ENCODE measurements at regions not wholly inside any gene's neighbourhood (a gene's known extent, or its start where the extent isn't known, plus 50 kb on each side); places are given as distances from the start of the nearest gene placed in this dataset.
"Not testable (repeated sequence)": the region's sequence is repeated elsewhere in the genome, so short reads cannot be mapped to it uniquely, and the experiment has no call there.

DNA sequence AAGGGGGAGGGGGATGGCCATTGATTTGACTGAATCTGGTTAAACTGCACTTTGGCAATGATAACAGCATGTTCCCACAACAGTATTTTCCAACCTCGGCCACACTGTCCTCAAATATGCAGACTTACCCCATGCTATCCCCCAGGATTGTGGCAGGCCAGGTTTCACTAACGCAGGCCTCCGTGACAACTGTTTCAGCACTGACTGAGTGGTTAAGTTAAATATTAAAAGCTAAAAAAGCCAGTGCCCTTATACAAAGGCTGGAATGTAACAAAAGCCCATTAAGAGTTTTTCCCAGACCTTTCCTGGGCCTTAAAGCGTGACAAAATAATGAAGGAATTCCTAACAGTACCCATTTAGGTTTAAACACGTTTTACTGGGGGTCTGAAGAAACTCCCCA lies 202.9 kb downstream of the USP25 start:
- no peak for DNase-seq

DNA sequence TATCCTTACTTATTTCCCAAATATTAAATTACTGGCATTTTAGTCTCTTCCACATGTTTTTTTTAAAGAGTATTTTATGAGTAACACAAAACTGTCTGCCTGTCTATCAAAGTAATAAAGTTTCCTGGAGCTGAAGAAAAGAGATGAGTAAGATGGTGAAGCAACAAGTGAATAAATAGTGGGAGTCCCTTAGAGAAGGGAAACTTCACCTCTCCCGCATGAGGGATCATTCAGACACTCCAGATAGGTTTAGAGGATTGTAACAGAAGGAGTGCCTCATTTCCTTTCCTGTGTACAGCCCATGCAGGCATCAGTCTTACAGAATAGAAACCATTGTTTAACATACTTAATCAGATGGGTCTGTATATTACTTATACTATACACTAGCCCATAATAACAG lies 205.7 kb downstream of the USP25 start:
- DNase-seq, result no peak

DNA sequence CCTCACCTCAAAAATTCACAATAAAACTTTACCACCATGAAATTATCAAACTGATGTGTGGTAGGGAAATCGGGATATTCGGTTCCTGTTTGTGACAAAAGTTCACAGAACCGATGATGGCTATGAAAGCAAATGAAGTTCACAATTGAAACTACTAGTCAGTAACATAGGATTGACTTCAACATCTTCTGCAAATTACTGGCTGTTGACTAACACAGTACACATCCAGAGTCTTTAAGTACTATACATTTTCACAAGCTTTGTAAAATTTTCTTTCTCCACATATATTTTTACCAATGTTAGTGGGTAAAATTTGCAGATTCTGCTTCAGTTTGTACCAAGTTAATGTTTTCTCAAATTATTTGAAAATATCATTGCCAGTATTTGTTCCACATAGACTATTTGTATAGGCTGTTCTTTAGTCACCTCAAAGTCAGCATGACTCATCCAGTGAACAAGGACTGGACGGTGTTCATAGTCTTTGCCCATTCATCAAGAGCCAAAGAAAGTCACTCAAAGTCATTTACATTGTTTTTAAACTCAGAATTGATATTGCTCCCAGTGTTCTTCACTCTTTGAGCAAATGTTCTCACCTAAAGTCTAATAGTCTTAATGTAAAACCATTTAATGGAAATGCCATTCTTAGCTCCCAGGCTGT lies 213.4 kb downstream of the USP25 start:
- no peak for DNase-seq

DNA sequence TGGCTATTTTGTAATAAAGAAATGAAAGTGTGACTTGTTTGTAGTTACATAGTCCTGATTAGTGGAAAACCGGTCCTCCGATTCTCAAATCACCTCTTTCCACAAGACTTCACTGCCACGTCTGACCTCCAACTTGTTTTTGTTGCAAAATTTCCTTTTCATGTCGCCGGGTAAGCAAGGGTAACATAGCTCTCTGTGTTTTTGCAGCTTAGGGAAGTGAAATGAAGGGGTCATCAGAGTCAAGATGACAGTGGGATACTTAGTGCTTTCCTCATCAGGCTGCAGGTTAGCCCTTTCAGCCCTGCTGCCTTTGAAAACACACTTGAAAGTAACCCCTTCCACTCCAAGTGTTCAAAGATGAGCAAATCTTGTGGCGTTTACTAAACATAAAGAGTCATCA lies 217.9 kb downstream of the USP25 start:
- no peak for DNase-seq

DNA sequence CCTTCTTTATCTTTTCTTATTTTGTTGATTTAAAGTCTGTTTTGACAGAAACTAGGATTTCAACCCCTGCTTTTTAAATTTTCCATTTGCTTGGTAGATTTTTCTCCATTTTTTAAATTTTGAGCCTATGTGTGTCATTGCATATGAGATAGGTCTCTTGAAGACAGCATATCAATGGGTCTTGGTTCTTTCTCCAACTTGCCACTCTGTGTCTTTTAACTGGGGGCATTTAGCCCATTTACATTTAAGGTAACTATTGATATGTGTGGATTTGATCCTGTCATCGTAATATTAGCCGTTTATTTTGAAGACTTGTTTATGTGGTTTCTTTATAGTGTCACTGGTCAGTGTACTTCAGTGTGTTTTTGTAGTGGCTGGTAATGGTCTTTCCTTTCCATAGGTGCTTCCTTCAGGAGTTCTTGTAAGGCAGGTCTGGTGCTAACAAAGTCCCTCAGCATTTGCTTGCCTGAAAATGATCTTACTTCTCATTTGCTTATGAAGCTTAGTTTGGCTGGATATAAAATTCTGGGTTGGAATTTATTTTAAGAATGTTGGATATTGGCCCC lies 223.9 kb downstream of the USP25 start:
- DNase-seq, result no peak

DNA sequence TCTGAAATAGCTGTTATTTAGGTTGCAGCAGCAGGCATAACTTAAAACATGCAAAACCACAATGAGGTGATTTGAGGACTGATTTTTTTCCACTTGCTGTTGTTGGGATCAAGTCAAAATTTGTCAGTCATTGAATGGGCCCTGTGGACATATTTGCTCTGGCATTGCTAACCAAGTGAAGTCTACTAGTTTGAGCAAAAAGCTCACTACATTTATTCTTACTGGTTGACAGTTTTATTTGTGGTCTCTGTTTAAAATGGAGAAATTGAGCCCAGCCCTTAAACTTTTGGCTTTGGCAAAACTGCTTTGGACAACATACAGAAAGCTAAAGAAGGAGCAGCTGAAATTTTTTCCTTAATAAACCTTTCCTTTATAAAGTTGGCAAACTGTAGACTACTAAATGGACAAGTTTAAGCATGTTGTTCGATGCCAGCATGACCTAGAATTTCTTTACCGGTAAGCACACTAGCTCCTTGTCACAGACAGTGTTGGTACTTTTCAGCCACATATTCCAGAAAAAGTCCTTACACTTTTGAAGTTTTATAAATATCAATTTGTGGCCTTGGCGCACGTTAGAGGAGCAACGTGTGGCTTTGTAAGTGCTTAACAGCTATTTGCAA lies 234.6 kb downstream of the USP25 start:
- DNase-seq, result no peak

DNA sequence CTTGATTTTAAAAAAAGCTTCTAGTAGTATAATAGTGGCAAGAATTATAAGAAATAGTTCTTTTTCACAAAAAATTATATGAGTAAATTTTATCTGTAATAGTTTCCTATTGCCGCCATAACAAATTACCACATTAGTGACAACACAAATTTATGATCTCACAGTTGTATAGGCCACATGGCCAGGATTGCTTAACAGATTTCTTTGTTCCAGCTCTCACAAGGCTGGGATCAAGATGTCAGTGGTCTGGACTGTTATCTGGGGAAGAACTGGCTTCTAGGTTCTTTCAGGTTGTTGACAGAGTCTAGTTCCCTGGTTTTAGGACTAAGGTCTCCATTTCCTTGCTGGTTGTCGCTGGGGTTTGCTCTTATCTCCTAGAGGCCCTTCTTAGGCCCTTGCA lies 236.4 kb downstream of the USP25 start:
- no peak for DNase-seq

DNA sequence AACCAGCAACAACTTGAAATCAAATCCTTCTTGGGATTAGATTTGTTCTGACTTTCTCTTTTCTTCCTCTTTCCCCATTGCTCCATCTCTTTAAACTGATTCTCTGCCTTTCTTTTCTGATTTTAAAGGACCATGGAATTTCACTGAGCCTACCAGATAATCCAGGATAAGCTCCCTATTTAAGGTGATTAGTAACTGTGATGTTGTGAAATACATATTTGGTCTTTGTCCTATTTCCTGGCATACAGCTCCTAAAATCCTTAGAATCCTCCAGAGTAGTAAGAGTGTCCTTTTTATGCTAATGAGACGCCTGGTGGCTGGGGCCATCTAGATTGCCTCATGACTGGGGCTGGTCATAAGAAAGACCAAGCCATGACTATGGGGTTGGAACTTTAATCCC lies 236.9 kb downstream of the USP25 start:
- no peak for DNase-seq

DNA sequence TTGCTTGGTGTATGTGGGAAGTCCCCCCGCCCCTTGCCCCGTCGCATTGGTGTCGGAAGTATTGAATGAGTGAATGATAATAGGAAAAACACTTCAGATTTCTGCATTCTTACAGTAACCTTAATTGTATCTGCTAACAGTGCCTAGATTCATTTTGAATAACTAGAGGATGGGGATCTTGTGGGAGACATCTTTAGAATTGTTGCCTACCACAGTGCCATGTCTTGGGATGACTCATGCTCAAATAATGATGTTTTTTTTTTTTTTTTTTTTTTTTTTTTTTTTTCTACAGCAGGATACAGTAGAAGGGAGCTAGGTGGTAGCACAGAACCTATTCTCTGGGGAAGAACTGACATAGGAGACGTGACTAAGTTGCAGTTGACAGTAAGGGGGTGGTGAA lies 237.9 kb downstream of the USP25 start:
- DNase-seq, result no peak

DNA sequence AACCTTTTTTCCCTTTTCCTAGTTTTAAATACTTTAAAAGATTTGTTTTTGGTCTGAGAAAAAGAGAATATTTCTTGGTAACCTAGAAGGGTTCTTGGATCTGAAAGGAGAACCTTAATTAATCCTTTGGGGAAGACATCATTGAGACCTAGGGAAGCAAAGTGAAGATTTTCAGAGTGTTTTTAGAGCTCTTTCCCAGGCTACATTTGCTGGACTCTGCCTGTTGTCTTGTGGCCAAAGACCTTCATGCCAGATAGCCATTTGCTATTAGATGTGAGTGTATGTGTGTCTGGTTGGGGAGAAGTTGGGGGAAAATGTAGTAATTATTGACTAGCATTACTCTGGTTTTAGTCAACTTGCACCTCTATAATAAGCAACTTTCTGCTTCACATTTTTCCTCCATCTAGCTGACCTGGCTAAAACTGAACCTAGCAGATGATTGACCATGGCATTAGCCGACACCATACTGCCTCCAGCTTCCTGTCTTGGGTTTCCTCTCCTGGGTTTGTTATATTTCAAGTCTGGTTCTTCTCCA lies 239.1 kb downstream of the USP25 start:
- no peak for DNase-seq

DNA sequence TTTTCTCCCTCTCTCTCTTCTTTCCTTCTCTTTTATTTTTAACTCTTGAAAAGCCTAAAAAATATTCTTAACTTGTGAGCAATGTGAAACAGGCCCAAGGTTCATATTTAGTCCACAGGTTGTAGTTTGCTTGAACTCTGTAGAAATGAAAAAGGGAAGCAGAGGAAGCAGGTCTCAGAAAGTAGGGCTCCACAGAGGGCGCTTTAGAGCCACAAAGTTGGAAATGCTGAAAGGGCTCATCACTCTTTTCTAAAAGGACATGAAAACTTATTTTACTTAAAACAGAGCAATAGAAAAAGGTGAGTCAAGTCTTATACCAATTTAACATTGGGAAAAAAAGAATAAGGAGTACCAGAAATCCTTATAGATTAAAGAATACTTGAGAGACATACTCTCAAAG lies 247.0 kb downstream of the USP25 start:
- no peak for DNase-seq

DNA sequence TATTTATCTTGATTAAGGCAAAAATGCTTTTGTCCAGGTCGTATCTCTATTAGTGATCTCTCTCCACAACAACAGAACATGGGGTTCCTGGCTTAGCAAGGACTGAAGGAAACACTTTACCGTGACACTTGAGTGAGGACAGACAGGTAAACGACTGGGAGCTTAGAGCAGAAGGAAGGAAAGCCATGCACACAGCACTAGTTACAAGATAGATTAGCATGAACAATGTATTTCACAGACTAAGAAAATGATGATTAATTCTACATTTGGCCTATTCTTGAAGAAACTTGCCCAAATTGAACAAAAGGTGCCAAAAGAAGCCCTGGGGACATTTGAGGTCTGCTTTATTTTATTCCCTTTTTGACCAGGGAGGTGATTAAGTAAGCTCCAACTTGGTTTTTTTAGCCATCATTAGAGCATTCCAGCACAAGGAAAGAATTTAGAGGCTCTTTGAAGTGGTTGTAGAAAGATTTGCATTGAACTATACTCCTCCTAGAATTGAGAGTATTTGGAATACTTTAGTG lies 248.5 kb downstream of the USP25 start:
- no peak for DNase-seq

DNA sequence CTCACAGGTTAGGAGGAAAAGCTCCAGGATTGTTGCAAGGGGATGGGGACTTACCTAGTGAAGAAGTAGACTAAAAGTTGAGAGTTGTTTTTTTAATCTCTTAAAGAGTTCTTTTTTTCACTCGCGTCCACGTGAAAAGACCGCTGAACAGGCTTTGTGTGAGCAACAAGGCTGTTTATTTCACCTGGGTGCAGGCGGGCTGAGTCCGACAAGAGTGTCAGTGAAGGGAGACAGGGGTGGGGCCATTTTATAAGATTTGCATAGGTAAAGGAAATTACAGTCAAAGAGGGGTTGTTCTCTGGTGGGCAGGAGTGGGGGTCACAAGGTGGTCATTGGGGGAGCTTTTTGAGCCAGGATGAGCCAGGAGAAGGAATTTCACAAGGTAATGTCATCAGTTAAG lies 249.7 kb downstream of the USP25 start:
- DNase-seq, result not testable (repeated sequence)

DNA sequence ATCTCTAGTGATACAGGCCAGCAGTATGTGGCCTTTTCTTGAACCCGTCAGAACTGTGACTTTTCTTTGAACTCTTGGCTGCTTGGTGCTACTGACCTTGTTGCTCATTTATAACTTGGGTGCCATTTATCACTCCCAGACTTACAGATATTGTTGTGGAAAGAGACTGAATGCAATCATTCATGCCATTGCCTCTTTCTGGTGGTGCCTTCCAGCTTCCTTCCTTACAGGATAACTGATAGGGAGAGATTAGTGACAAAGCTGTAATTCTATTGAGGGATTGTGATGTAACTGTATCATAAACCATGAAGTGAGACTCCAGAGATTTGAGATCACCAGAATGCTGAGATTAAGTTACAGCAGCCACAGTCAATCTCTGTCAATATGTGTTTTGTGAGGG lies 256.5 kb downstream of the USP25 start:
- DNase-seq, result no peak

DNA sequence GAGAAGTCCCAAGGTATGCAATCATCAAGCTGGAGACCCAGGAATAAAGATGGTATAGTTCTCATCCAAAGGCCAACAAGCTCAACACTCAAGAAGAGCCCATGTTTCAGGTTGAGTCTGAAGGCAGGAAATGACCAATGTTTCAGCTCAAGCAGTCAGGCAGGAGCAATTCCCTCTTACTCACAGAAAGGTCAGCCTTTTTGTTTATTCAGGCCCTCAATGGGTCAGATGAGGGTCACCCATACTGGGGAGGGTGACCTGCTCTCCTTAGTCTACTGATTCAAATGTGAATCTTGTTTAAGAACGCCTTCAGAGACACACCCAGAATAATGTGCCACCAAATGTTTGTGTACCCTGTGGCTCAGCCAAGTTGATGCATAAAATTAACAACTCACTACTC lies 262.4 kb downstream of the USP25 start:
- no peak for DNase-seq

DNA sequence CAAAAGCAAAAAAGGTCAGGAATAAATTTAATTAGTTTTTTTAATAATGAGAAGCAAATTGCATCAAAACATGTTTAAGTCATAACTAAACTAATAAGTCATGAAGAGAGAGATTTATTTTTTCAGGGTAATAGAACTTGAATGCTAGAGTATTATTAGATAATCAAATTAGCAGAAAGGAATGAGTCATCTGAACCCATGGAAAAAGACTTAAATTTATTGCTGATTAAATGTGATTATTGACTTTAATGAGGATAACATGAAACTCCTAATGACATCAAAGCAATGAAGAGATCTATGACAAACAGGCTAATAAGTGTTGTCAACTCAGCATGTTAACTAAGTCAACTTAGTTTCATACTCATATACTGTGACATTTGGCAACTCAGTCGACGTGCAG lies 264.2 kb downstream of the USP25 start:
- DNase-seq, result no peak

DNA sequence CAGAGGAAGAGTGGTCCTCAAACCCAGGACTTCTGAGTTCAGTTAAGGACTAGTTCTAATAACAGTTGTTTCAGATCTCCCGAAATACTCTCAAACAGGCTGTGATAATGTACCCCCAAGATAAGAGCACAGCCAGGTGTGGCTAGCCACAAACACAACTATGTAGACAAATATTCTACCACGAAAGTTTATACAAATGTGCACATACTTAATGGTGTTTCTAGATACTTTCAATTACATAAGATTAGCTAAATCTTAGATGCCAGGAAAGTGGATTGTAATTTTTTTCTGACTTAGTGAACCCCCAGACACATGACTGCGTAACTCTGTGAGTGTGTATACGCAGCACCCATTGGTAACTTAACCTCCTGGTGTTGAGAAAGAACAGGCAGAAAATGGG lies 270.0 kb downstream of the USP25 start:
- DNase-seq, result no peak

DNA sequence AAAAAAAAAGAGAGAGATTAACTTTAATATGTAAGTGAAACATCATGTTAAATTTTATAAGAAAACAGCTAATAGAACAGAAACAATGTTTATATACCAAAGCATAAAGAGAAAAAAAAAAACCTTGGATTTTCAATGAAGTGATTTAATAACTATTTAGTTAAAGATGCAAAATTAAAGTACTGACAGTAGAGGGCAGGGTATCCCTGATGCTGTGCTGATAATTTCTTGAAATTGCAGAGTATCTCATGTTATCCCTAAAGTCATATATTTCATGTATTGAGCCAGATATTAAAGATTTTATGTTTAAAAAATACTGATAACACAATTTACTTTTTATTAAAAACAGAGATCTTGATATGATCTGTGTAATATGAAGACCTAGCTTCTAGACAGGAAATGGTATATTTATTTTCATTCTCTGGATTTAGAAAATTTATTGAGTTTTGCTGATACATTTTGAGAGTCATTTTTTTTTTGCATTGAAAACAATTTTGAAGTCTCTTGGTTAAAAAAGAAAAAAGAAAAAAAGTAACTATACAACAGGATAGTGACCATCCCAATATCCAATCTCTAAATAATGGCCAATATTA lies 273.2 kb downstream of the USP25 start:
- no peak for DNase-seq

DNA sequence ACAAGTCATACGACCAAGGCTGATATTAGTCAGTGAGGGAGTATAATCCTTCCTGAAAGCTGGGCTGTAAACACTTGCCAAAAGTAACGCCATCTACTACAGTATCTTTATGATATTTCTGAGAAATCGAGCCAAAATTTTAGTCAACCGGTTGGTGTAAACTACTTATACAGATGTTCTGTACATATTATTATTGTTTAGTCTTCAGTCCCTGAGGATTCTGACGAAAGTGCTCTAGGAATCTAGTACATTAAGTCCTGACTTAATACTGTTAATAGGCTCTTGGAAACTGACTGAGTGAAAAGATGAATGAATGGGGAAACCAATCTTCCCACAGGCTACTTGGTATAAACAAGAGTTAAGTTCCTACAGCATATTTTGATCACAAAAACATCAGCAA lies 274.3 kb downstream of the USP25 start:
- no peak for DNase-seq

DNA sequence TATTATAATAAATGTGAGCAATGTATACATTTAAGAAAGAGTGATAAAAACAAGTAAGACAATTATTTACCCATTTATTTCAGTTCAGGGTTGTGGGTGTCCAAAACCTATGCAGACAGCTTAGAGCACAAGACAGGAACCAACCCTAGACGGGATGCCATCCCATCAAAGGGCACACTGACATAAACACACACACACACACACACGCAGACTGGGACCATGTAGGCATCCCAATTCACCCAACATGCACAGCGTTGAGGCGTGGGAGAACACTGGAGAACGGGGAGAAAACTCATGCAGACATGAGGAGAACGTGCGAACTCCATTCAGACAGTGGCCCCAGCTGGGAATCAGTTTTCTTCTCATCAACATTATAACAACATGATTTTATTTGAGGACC lies 274.7 kb downstream of the USP25 start:
- DNase-seq, result no peak

DNA sequence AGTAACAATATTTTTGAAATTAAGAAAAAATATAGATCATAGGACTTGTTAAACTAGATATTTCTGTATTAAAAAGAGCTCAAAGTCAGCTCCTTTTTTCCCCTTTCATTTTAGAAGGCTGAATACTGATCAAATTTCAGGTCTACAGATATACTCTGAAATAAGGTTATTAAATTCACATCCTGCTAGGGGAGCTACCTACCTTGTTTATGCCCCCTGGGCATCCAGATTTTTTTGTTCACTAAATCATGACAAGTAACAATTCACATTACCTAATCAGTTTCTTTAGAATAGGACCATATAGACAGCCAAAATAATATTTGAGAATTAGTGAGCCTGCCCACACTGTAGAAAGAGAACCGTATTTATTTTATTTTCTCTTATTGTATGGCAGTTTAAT lies 276.2 kb downstream of the USP25 start:
- DNase-seq, result no peak

DNA sequence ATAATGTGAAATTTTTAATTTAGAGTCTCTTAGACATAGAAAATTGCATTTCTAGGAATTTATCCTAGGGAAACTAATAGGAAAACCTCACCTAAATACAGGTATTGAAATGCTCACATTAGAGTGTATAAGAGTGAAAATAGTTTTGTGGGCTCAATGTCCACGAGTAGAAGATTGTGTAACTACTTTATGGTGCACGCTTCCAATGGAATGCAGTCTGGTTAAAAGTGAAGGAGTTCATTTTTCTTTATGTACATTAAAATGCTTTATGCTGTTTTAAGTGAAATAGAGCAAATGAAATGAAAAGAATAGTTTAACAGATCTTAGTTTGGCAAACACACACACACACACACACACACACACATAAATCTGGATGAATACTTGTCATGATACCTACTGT lies 278.2 kb downstream of the USP25 start:
- no peak for DNase-seq

DNA sequence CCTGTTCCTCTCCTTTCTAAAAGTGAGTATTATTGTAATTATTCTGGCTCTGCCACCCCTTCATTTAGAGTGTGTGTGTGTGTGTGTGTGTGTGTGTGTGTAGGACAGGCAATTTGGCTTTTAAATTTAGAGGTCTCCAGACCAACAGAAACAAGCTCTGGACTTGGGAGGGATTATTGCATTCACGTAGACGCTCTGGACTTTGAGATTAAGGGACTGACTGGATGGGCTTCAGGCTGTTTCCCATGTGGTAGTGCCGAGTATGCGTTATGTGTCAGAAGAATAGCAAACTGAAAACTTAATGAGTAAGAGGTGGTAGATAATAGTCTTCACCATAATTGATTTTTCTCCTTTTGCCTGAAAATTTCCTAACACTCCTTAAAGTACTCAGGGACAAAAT lies 281.9 kb downstream of the USP25 start:
- DNase-seq, result no peak

DNA sequence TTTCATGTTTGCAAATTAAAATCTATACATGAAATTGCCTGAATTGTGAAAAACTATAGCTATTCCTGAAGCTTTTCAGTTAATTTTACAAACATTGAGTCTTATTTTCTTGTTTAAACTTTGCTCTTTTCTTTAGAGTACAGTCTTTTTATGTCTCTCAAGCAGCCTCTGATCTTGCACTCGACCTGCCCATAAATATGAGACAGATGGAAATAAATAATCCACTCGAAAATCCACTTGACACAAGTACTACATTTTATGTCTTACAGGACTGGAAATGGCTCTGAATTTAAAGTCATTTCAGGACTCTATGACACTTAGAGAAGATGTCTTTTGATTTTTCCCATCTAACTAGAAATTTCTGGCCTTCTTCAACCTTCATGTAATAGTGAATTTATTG lies 283.8 kb downstream of the USP25 start:
- no peak for DNase-seq

Measured in T-helper 2 cell (primary cell).